Renal pelvis (tissue), 1 donor: ENCODE measurements at regions not wholly inside any gene's neighbourhood (a gene's known extent, or its start where the extent isn't known, plus 50 kb on each side); places are given as distances from the start of the nearest gene placed in this dataset.

Source experiments
- DNase-seq: peaks from one replicate; pipeline ENCODE4 v3.0.0-alpha.2; 2013

DNA sequence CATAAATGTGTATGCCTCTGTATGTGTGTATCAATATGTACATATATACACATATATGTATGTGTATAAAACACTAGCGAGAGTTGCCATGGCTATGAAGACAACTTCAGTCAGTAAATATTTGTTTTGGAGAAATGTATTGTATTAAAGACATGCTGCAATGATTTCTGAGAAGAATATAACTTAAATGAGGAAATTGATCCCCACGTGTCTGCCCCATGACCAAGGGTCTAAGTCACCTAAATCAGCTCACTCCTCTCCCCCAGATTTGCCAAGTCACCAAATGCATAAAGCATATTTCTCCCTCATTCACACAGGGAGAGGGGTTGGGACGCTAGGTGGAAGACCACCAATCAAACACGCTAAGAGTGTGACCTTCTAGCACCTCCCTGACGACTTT, 58.3 kb upstream of the LYST start:
- DNase-seq: no peak

DNA sequence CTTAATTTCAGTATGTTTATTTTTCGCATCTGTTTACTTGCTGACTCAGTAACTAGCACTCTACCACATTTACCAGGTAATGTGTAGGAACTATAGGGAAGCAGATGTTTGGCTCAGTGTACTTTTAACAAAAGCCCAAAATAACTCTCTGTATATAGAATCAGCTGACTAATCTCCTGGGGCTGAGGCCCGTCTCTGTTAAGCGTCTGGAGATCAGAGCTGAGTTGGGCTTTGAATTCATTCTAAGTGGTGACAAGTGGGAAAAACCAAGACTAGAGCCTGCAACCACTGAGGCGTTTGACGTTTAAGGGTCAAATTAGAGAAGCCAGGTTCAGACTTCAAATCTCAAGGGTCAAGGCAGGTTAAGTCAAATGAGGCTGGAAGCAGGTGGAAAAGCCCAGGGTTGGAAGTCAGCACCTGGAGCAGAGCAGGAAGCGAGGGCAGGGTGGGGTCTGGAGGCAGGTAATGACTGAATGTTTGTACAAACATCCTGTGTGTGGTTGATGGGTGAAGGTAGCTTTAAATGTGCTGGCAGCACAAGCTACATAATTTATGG, 56.8 kb upstream of the LYST start:
- DNase-seq: no peak

DNA sequence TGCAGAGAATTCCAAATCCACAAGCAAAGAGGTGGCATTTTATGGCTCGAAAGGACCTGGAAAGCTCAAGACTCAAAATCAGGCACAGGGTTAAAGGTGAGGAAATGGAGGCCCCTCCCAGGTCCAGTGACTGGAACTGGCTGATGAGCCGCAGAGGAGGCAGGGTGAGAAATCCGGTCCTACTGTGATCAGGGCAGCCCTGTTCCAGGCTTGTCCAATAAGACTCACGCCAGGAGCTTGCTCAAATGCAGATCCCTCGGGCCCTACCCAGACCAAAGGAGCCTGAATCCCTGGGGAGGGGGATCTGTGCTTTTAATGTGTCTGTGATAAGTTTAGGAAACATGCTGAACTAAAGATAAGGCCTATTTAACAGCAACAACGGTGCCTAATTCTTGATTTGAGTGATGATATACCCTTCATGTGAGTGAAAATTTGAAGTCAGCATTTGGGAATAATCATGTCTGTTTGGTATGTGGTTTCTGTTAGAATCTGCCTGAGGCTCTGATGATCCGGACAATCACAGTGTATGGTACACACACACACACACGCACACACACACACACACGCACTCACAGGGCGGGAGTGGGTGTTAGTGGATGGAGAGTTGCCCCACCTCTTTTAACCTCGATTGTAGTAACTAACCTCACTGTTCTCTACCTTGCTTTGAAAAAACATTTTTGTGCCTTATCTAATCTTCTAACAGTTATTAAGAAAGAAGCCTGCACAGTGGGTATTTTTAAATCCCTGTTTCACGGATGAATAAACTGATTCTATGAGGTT, 54.1 kb upstream of the LYST start:
- DNase-seq: no peak

DNA sequence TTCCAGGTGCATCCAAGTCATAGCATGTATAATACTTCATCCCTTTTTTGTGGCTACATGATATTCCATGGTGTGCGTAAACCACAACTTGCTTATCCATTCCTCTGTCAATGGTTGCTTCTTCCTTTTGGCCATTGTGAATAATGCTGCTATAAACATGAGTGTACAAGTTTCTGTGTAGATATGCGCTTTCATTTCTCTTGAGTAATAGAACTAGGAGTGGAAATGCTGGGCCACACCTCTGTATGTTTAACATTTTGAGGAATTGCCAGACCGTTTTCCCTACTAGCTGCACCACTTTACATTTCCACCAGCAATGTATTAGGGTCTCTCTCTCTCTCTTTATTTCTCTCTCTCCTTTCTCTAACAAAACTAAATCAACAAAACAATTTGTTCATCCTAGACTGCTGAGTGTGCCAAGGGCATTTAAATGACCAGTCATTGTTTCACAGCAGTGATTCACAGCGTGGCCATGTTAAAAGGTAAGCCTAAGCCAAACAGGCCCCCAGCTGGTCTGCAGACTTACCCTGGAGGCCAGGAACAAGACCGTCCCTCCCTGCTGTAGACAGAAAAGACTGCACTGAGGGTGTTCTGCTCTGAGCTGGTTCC, 53.2 kb upstream of the LYST start:
- DNase-seq: no peak

DNA sequence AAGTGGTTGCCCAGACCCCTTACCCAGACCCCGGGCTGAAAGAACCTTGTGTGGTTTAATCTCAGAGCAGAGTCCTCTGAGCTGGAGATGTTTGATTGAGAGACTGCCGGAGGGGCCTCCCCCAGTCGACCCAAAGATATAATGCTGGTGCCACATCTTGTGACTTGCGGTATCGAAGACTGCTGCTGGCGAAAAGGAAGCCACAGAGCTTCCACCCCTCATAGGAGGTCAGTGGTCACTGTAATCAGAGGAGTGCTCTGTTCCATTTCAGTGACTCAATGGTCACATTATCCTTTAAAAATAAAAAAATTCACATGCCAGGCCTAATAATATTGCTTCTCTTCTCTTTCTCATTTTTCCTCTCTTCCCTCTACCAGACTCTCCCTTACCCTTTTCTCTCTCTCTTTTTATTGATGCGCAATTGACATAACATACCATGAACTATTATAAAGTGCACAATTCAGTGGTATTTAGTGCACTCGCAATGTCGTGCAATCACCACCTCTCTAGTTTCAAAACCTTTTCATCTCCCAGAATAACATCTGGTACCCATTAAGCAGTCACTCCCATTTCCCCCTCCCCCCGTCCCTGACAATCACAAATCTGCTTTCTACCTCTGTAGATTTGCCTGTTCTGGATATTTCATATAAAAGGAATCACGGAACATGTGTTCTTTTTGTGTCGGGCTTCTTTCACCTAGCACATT, 52.6 kb upstream of the LYST start:
- no peak for DNase-seq

DNA sequence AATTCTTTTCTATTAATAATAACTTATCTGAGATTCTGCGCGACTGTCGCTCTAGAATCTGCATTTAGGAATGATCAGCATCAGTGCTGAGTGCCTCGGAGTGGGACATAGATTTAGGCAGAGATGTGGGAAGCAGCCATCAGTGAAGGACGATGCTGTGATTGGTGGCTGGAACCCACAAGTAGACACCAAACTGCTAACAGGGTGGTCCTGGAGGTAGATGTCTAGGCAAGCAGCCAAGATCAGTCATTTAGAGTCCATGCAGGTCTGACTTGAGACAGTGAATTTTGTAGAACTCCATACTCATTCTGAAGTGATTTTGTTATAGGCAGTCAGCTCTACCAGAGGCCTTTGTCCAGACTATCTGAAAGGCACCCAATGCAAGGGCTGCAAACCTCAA, 51.8 kb upstream of the LYST start:
- DNase-seq: no peak

DNA sequence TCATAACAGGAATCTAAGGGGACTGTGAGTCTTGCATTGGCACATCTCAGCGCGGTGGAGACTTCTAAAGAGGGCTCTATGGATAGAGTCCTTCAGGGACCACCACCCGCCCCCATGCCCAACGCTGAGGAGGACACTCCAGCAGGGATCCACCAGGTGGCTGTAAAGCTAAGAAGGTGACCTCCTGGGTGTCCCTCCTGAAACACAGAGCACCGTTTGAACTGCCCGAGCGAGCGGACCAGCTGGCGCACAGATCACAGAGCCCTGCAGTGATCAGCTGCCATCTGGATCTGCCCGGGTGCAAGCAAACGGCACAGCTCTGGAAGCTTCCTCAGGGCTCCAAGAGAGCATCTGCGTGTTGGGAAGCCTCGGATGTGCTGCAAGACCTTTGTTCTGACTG, 51.3 kb upstream of the LYST start:
- no peak for DNase-seq

DNA sequence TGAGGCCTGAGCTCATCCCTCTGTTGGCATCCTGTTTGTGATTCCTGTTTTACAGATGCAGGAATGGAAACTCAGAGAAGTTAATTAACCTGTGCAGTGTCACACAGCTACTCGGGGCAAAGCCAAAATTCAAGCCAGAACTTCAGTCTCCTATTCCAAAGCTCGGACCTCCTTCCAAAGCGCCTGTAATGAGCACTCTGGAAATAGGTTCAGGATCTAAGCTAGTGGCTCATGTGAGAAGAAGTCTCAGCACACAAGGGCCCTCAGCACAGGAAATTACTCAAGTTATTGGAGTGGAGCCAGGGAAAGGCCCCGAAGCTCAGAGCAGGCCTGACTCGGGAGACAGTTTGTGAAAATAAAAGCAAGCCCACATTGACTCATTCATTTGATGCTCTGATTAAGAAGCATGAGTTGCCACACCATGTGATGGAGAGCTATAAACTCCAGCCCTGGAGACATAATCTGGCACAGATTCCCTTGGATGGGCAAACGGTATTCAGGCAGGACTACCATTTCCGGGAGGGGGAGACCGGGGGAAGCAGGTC, 50.6 kb upstream of the LYST start:
- peak; percentile 79 for DNase-seq
